IMR-90 (cell line): ENCODE measurements at regions not wholly inside any gene's neighbourhood (a gene's known extent, or its start where the extent isn't known, plus 50 kb on each side); places are given as distances from the start of the nearest gene placed in this dataset.

ENCODE experiments used
- ATAC-seq: fragments of 200-7000 bp; cut with Tn5 transposase; 2 replicates; pipeline ENCODE4 v1.9.1; 2020; ENCODE audit warnings: low read depth, mild to moderate bottlenecking, moderate library complexity
- BruUV-seq: library from RNA; stranded (reverse); fragments of 400-500 nt; replicated peaks from 2 replicates; lab custom pipeline; 2021; lab: Mats Ljungman, UMichigan
- CTCF ChIA-PET: fragments of 300-600 bp; formaldehyde crosslinking; extraction: SDS; loops from one replicate; lab custom pipeline; 2021; ENCODE audit warnings: antibody characterized with exemption; lab: Yijun Ruan, JAX
- POLR2A ChIA-PET: fragments of 300-600 bp; sonication (Branson Sonifier 250); formaldehyde crosslinking; loops from one replicate; lab custom pipeline; 2022; ENCODE audit warnings: antibody characterized with exemption; ENCODE audit not compliant: unreplicated experiment; lab: Charles Lee
- DNase-seq: peaks from one replicate; pipeline ENCODE4 v3.0.0; 2013
- H2AFZ ChIP-seq: replicated peaks from 2 replicates; pipeline ENCODE3; 2013; ENCODE audit warnings: low read length, mild to moderate bottlenecking; ENCODE audit not compliant: poor library complexity
- H2AK5ac ChIP-seq: 2 replicates; pipeline ENCODE4 v1.6.1; 2013; ENCODE audit warnings: low read depth, low read length, inconsistent platforms
- H2AK9ac ChIP-seq: replicated peaks from 2 replicates; pipeline ENCODE3; 2013; ENCODE audit warnings: mild to moderate bottlenecking, low read depth, low read length, moderate library complexity; ENCODE audit not compliant: poor library complexity
- H2BK120ac ChIP-seq: 2 replicates; pipeline ENCODE4 v1.6.1; 2013; ENCODE audit warnings: low read depth, low read length, inconsistent platforms
- H2BK15ac ChIP-seq: 3 replicates; pipeline ENCODE4 v1.6.1; 2013; ENCODE audit warnings: low read depth, low read length, inconsistent platforms
- H2BK20ac ChIP-seq: 2 replicates; pipeline ENCODE4 v1.6.1; 2013; ENCODE audit warnings: low read depth, mild to moderate bottlenecking, inconsistent platforms, low read length, moderate library complexity
- H2BK5ac ChIP-seq: 2 replicates; pipeline ENCODE4 v1.6.1; 2013; ENCODE audit warnings: mild to moderate bottlenecking, low read depth, low read length, inconsistent platforms; ENCODE audit not compliant: poor library complexity, severe bottlenecking
- H3K14ac ChIP-seq: replicated peaks from 2 replicates; pipeline ENCODE4 v1.6.1; 2013; ENCODE audit warnings: low read depth, low read length, inconsistent platforms
- H3K18ac ChIP-seq: 2 replicates; pipeline ENCODE4 v1.6.1; 2013; ENCODE audit warnings: low read depth, low read length, control low read depth
- H3K23ac ChIP-seq: 2 replicates; pipeline ENCODE4 v1.6.1; 2013; ENCODE audit warnings: low read depth, low read length, inconsistent platforms
- H3K27ac ChIP-seq: 2 replicates; pipeline ENCODE4 v1.5.1; 2013; ENCODE audit warnings: mild to moderate bottlenecking, control low read depth, low read length; ENCODE audit not compliant: insufficient read depth
- H3K27me3 ChIP-seq: 2 replicates; pipeline ENCODE4 v1.6.1; 2013; ENCODE audit warnings: low read length; ENCODE audit not compliant: control insufficient read depth, insufficient read depth
- H3K36me3 ChIP-seq: 2 replicates; pipeline ENCODE4 v1.6.1; 2013; ENCODE audit warnings: low read length, mixed read lengths; ENCODE audit not compliant: control insufficient read depth, insufficient read depth
- H3K4ac ChIP-seq: 2 replicates; pipeline ENCODE4 v1.6.1; 2013; ENCODE audit warnings: low read depth, low read length, inconsistent platforms
- H3K4me1 ChIP-seq: 2 replicates; pipeline ENCODE4 v1.6.1; 2013; ENCODE audit warnings: low read length, mixed read lengths; ENCODE audit not compliant: control insufficient read depth, insufficient read depth
- H3K4me2 ChIP-seq: 2 replicates; pipeline ENCODE4 v1.6.1; 2013; ENCODE audit warnings: low read depth, mild to moderate bottlenecking, control low read depth, low read length, moderate library complexity
- H3K4me3 ChIP-seq: 2 replicates; pipeline ENCODE4 v1.5.1; 2013; ENCODE audit warnings: low read depth, mild to moderate bottlenecking, control low read depth, low read length, moderate library complexity; ENCODE audit not compliant: insufficient read depth
- H3K56ac ChIP-seq: 2 replicates; pipeline ENCODE4 v1.6.1; 2013; ENCODE audit warnings: low read length, inconsistent platforms; ENCODE audit not compliant: insufficient read depth; ENCODE audit errors: extremely low read depth
- H3K79me1 ChIP-seq, 2 experiments: 2 replicates each; pipeline ENCODE4 v1.6.1; 2013; ENCODE audit warnings: low read length in 2 of 2, inconsistent platforms in 1 of 2, low read depth in 1 of 2
- H3K9ac ChIP-seq: 2 replicates; pipeline ENCODE4 v1.6.1; 2013; ENCODE audit warnings: low read depth, low read length, control low read depth
- H3K9me1 ChIP-seq: 2 replicates; pipeline ENCODE4 v1.6.1; 2013; ENCODE audit warnings: low read length, inconsistent platforms; ENCODE audit not compliant: insufficient read depth
- H3K9me3 ChIP-seq: 2 replicates; pipeline ENCODE4 v1.6.1; 2013; ENCODE audit warnings: low read length; ENCODE audit not compliant: control insufficient read depth, insufficient read depth
- H4K20me1 ChIP-seq: 2 replicates; pipeline ENCODE4 v1.6.1; 2013; ENCODE audit warnings: low read length, inconsistent platforms; ENCODE audit not compliant: insufficient read depth
- H4K5ac ChIP-seq: 2 replicates; pipeline ENCODE4 v1.6.1; 2013; ENCODE audit warnings: mild to moderate bottlenecking, low read depth, low read length, control low read depth
- H4K8ac ChIP-seq, 2 experiments: 2 replicates each; pipeline ENCODE4 v1.6.1; 2013; ENCODE audit warnings: low read depth in 2 of 2, low read length in 2 of 2, control low read depth in 1 of 2, inconsistent platforms in 1 of 2
- H4K91ac ChIP-seq: 2 replicates; pipeline ENCODE4 v1.6.1; 2013; ENCODE audit warnings: low read depth, low read length, inconsistent platforms; ENCODE audit not compliant: insufficient read depth
- BHLHE40 ChIP-seq: fragments of 150-350 bp; IDR thresholded peaks from 2 replicates; pipeline ENCODE4 v1.6.1; 2016; ENCODE audit warnings: mild to moderate bottlenecking, low read depth, low read length
- CEBPB ChIP-seq: IDR thresholded peaks from 2 replicates; pipeline ENCODE4 v1.6.1; 2012; ENCODE audit warnings: low read depth, low read length, improper control_type of control experiment
- CHD1 ChIP-seq: IDR thresholded peaks from 2 replicates; pipeline ENCODE4 v1.6.1; 2012; ENCODE audit warnings: low read depth, low read length, improper control_type of control experiment
- FOS ChIP-seq: fragments of 150-350 bp; IDR thresholded peaks from 2 replicates; pipeline ENCODE4 v1.6.1; 2016; ENCODE audit warnings: low read depth, low read length
- MAFK ChIP-seq: IDR thresholded peaks from 2 replicates; pipeline ENCODE4 v1.6.1; 2012; ENCODE audit warnings: low read depth, low read length, improper control_type of control experiment
- MXI1 ChIP-seq: IDR thresholded peaks from 2 replicates; pipeline ENCODE4 v1.6.1; 2012; ENCODE audit warnings: low read depth, mild to moderate bottlenecking, low read length, moderate library complexity, borderline replicate concordance
- NFE2L2 ChIP-seq: fragments of 150-350 bp; IDR thresholded peaks from 2 replicates; pipeline ENCODE4 v1.6.1; 2016; ENCODE audit warnings: low read depth, mild to moderate bottlenecking, low read length
- RFX5 ChIP-seq: IDR thresholded peaks from 2 replicates; pipeline ENCODE4 v1.8.0; 2012; ENCODE audit warnings: low read depth, mild to moderate bottlenecking, low read length, moderate library complexity
- USF2 ChIP-seq: fragments of 150-350 bp; IDR thresholded peaks from 2 replicates; pipeline ENCODE4 v1.6.1; 2017; ENCODE audit warnings: mild to moderate bottlenecking, antibody characterized with exemption, low read length, low read depth
- WGBS, 2 experiments: methylation state at CpG; one replicate each; pipeline versions ENCODE4 v1.1.5 to v1.1.7; 2013; ENCODE audit warnings: missing lambda C conversion rate in 2 of 2; ENCODE audit not compliant: insufficient read length in 1 of 2; ENCODE audit errors: extremely low coverage in 2 of 2; 5-methylcytosine and 5-hydroxymethylcytosine counted together
- dilution Hi-C: fragments of 300-500 bp; cut with HindIII; formaldehyde crosslinking; loops from one replicate; pipeline ENCODE4 v1.14.3; 2018; ENCODE audit warnings: low sequenced_read_pairs; ENCODE audit not compliant: unreplicated experiment
- in situ Hi-C: fragments of 300-500 bp; cut with MboI; formaldehyde crosslinking; loops from 3 replicates; pipeline ENCODE4 v1.14.3; 2019; ENCODE audit warnings: low sequenced_read_pairs, inconsistent platforms, mixed read lengths
- intact Hi-C: fragments of 100-400 bp; cut with micrococcal nuclease; formaldehyde crosslinking; loops from 2 replicates; pipeline ENCODE4 v1.10.0; 2022
- TF ChIP-seq, protein P1 (sequence below): conservative IDR thresholded peaks from 2 replicates; pipeline ENCODE4 v1.5.1; 2012; ENCODE audit warnings: mild to moderate bottlenecking, low read depth, low read length, improper control_type of control experiment
- TF ChIP-seq, protein P2 (sequence below): fragments of 150-350 bp; IDR thresholded peaks from 2 replicates; pipeline ENCODE4 v1.6.1; 2016; ENCODE audit warnings: low read depth, mild to moderate bottlenecking, low read length, moderate library complexity, borderline replicate concordance

DNA sequence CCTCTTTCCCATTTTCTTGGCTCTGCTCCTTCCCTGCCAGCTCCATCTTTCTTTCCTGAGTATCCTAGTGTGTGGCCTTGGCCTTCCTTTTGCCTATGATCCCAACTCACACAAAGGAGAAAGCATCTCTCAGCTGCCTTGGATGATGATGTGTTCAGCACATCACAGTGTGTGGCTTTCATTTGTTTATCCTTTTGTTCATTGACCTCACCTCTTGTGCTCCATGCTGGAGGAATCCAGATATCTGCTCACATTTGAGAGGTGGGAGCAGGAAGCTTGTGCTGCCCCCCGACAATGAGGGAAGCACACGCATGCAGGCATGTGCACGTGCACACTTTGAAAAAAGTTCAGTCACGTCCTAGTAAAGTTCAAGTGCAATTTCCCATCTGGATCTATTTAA lies 131.0 kb downstream of the SMIM20 start:
- Histone ChIP-seq H4K20me1 (no peaks in the 10 kb centered on the region), H3K9ac (no peak overlapping the region), H2BK120ac (0 out of 2 replicates have a peak overlapping the region, but pooled peaks have one; percentile 49), H3K56ac (no peak overlapping the region), H4K5ac (peak overlapping the region; percentile 38), H3K14ac (peak overlapping the region; percentile 64), H3K27me3 (no peaks in the 10 kb centered on the region), H3K18ac (peak overlapping the region; percentile 66), H2AK9ac (no peak overlapping the region), H3K9me3 (no peaks in the 10 kb centered on the region), H3K4me1 (peaks cover 26% of the 10 kb centered on the region), H3K79me1 (no peaks in the 10 kb centered on the region), H2AFZ (no peak overlapping the region), H4K91ac (no peak overlapping the region), H3K9me1 (peaks cover 24% of the 10 kb centered on the region), H3K23ac (0 out of 2 replicates have a peak overlapping the region, but pooled peaks have one; percentile 52), H3K4me3 (no peak overlapping the region), H3K36me3 (no peaks in the 10 kb centered on the region), H3K4me2 (no peak overlapping the region), H3K4ac (no peak overlapping the region; the same call in 1 of the 2 replicates), H4K8ac (no peak overlapping the region), H3K27ac (no peak overlapping the region), H2BK20ac (peak overlapping the region; percentile 26; the same call in 1 of the 2 replicates), H2BK5ac (no peak overlapping the region), H2AK5ac (peak overlapping the region; percentile 7; the same call in 1 of the 2 replicates), H2BK15ac (no peak overlapping the region)
- dilution Hi-C loops (no loop called here), in situ Hi-C loops (no loop called here), intact Hi-C loops (no loop called here)
- ChIA-PET POLR2A (no interaction called here), CTCF (no interaction called here)
- no TSS peak for BruUV-seq
- ATAC-seq = no peak
- TF ChIP-seq CHD1 (no peak), MAFK (no peak), RFX5 (no peak), NFE2L2 (no peak), USF2 (no peak), CEBPB (no peak), BHLHE40 (no peak), FOS (no peak), MXI1 (no peak)
- TF ChIP-seq, protein P1, sequence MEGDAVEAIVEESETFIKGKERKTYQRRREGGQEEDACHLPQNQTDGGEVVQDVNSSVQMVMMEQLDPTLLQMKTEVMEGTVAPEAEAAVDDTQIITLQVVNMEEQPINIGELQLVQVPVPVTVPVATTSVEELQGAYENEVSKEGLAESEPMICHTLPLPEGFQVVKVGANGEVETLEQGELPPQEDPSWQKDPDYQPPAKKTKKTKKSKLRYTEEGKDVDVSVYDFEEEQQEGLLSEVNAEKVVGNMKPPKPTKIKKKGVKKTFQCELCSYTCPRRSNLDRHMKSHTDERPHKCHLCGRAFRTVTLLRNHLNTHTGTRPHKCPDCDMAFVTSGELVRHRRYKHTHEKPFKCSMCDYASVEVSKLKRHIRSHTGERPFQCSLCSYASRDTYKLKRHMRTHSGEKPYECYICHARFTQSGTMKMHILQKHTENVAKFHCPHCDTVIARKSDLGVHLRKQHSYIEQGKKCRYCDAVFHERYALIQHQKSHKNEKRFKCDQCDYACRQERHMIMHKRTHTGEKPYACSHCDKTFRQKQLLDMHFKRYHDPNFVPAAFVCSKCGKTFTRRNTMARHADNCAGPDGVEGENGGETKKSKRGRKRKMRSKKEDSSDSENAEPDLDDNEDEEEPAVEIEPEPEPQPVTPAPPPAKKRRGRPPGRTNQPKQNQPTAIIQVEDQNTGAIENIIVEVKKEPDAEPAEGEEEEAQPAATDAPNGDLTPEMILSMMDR = no peak
- TF ChIP-seq, protein P2, sequence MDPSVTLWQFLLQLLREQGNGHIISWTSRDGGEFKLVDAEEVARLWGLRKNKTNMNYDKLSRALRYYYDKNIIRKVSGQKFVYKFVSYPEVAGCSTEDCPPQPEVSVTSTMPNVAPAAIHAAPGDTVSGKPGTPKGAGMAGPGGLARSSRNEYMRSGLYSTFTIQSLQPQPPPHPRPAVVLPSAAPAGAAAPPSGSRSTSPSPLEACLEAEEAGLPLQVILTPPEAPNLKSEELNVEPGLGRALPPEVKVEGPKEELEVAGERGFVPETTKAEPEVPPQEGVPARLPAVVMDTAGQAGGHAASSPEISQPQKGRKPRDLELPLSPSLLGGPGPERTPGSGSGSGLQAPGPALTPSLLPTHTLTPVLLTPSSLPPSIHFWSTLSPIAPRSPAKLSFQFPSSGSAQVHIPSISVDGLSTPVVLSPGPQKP = no peak
- WGBS, 2 experiments = 89% methylated on average over 3 of the region's 4 CpGs; no CpG with 5 or more reads in 1 of the 2 experiments
- DNase-seq = peak; percentile 34
